MCF 10A (cell line): ENCODE measurements at regions not wholly inside any gene's neighbourhood (a gene's known extent, or its start where the extent isn't known, plus 50 kb on each side); places are given as distances from the start of the nearest gene placed in this dataset.
A peak's percentile ranks its signal among the peaks of the same experiment; 100 is the strongest.

ENCODE experiments used
- BruUV-seq: library from RNA; stranded (reverse); fragments of 400-500 nt; replicated peaks from 2 replicates; lab custom pipeline; 2021; lab: Mats Ljungman, UMichigan
- CTCF ChIA-PET: fragments of 300-600 bp; sonication (Branson Sonifier 250); formaldehyde crosslinking; extraction: SDS; loops from one replicate; lab custom pipeline; 2021; ENCODE audit warnings: antibody characterized with exemption, inconsistent platforms; lab: Yijun Ruan, JAX
- POLR2A ChIA-PET: fragments of 300-600, 350-650 bp; sonication (Branson Sonifier 250); formaldehyde crosslinking; extraction: SDS; loops from one replicate; lab custom pipeline; 2020; ENCODE audit warnings: antibody characterized with exemption, inconsistent platforms; lab: Yijun Ruan, JAX
- DNase-seq: peaks from one replicate; pipeline ENCODE4 v3.0.0-alpha.2; 2018; ENCODE audit not compliant: unreplicated experiment
- H3K27ac Mint-ChIP-seq: one replicate; pipeline ENCODE4 v1.8.0; 2022; ENCODE audit warnings: mild to moderate bottlenecking, low read depth, mixed read lengths; ENCODE audit not compliant: unreplicated experiment
- H3K27me3 Mint-ChIP-seq: one replicate; pipeline ENCODE4 v1.8.0; 2022; ENCODE audit warnings: mixed read lengths; ENCODE audit not compliant: insufficient read depth, unreplicated experiment
- H3K36me3 Mint-ChIP-seq: one replicate; pipeline ENCODE4 v1.8.0; 2022; ENCODE audit warnings: mild to moderate bottlenecking, moderate library complexity, mixed read lengths; ENCODE audit not compliant: insufficient read depth, unreplicated experiment
- H3K4me1 Mint-ChIP-seq: one replicate; pipeline ENCODE4 v1.8.0; 2022; ENCODE audit warnings: mixed read lengths; ENCODE audit not compliant: insufficient read depth, unreplicated experiment
- H3K4me3 Mint-ChIP-seq: one replicate; pipeline ENCODE4 v1.8.0; 2022; ENCODE audit warnings: mild to moderate bottlenecking, moderate library complexity, mixed read lengths; ENCODE audit not compliant: unreplicated experiment
- H3K9me3 Mint-ChIP-seq: one replicate; pipeline ENCODE4 v1.8.0; 2022; ENCODE audit warnings: mixed read lengths; ENCODE audit not compliant: unreplicated experiment
- CTCF ChIP-seq: fragments of 200-600 bp; IDR thresholded peaks from one replicate; pipeline ENCODE4 v1.8.0; 2022; ENCODE audit warnings: antibody characterized with exemption, mild to moderate bottlenecking; ENCODE audit not compliant: unreplicated experiment
- intact Hi-C: fragments of 100-400 bp; cut with micrococcal nuclease; formaldehyde crosslinking; loops from 2 replicates; pipeline ENCODE4 v1.14.1; 2022

GRCh38 chr6:40887079-40887791 lies 151.8 kb downstream of the UNC5CL start:
- Mint-ChIP-seq H3K9me3 (no peaks in the 10 kb centered on the region), H3K27ac (no peak overlapping the region), H3K4me1 (no peaks in the 10 kb centered on the region), H3K27me3 (peaks cover 48% of the 10 kb centered on the region), H3K4me3 (no peak overlapping the region), H3K36me3 (no peaks in the 10 kb centered on the region)
- POLR2A ChIA-PET, result no interaction called here
- CTCF ChIA-PET, result interaction anchor here (0.6 to 0.9 kb wide), 5 partner anchors 74 to 1446 kb away, joined by 3 to 5 read pairs (median 3); no protein-coding TSS in a partner anchor
- TF ChIP-seq CTCF, result no peak
- DNase-seq, result no peak
- intact Hi-C loops, result no loop called here
- BruUV-seq, result no TSS peak

GRCh38 chr6:40885139-40885774 lies 153.8 kb downstream of the UNC5CL start:
- intact Hi-C loops, result no loop called here
- CTCF ChIA-PET, result no interaction called here
- POLR2A ChIA-PET, result interaction anchor here (0.6 kb wide), 1 partner anchor 24 kb away, joined by 4 read pairs; no protein-coding TSS in a partner anchor
- H3K4me3 Mint-ChIP-seq, result no peak overlapping the region
- TF ChIP-seq CTCF, result no peak
- H3K9me3 Mint-ChIP-seq, result no peaks in the 10 kb centered on the region
- BruUV-seq, result no TSS peak
- peaks cover 28% of the 10 kb centered on the region for H3K27me3 Mint-ChIP-seq
- no peak overlapping the region for H3K27ac Mint-ChIP-seq
- H3K4me1 Mint-ChIP-seq, result no peaks in the 10 kb centered on the region
- no peaks in the 10 kb centered on the region for H3K36me3 Mint-ChIP-seq
- DNase-seq, result no peak

GRCh38 chr6:40882323-40882997 lies 156.6 kb downstream of the UNC5CL start:
- Mint-ChIP-seq H3K36me3 (no peaks in the 10 kb centered on the region), H3K4me3 (no peak overlapping the region), H3K9me3 (no peaks in the 10 kb centered on the region), H3K4me1 (no peaks in the 10 kb centered on the region), H3K27ac (no peak overlapping the region), H3K27me3 (peaks cover 28% of the 10 kb centered on the region)
- intact Hi-C loops, result no loop called here
- ChIA-PET POLR2A (no interaction called here), CTCF (interaction anchor here (0.5 to 2.6 kb wide), 5 partner anchors 12 to 378 kb away, joined by 3 to 12 read pairs (median 3); no protein-coding TSS in a partner anchor)
- no TSS peak for BruUV-seq
- no peak for TF ChIP-seq CTCF
- DNase-seq, result peak; percentile 11

- no TSS peak for BruUV-seq
- TF ChIP-seq CTCF, result no peak
- intact Hi-C loops, result no loop called here
- Mint-ChIP-seq H3K4me1 (no peaks in the 10 kb centered on the region), H3K27ac (no peak overlapping the region), H3K4me3 (no peak overlapping the region), H3K36me3 (no peaks in the 10 kb centered on the region), H3K27me3 (peaks cover 35% of the 10 kb centered on the region), H3K9me3 (no peaks in the 10 kb centered on the region)
- DNase-seq, result no peak
- CTCF ChIA-PET, result interaction anchor here (2.6 kb wide), 1 partner anchor 13 kb away, joined by 12 read pairs; no protein-coding TSS in a partner anchor
- POLR2A ChIA-PET, result interaction anchor here (0.6 kb wide), 1 partner anchor 1474 kb away, joined by 4 read pairs; no protein-coding TSS in a partner anchor
Observed at GRCh38 chr6:40881501-40881900, 157.5 kb downstream of the UNC5CL start.
